ENCODE measurements at regions not wholly inside any gene's neighbourhood (a gene's known extent, or its start where the extent isn't known, plus 50 kb on each side); places are given as distances from the start of the nearest gene placed in this dataset.

DNA sequence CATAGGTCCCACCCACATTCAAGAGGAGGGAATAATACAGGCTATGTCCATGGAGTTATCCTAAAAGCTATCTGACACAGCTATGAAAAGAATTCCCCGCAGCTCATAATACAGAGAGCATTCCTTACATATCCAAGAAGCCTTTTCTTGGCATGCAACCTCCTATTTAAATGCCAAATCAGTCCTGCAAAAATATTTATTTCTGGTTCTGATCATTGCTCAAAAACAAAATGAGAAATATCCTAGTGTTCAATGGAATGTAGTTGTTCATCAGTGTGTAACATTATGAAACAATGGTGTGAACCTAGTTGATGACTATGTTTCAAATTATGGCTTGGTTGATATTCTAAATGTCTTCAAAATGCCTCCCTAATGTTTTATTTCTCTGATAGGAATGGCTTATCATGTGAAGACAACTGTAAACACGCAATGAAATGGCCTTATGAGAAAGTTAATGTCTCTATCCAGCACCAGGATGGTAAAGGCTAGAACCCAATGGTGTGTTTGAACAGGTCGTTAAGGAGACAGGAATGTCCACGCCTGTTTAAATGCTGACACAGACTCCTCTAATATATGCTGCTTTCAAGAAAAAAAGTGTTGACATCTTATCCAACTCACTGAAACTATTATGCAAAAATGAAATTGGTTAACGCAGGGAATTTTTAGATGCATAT lies 126.7 kb upstream of the CDH6 start:
- peak; percentile 93 for TF ChIP-seq TCF12 (IDR thresholded peaks at IDR 0.05; ENCODE audit: low read depth)
- peak; percentile 98 for TF ChIP-seq FOXM1 (IDR thresholded peaks at IDR 0.05; ENCODE audit: borderline replicate concordance, low read depth)
- TF ChIP-seq TAF1 (IDR thresholded peaks at IDR 0.05; ENCODE audit: low read depth), result no peak
- TF ChIP-seq CEBPB (IDR thresholded peaks at IDR 0.05), result peak; percentile 73
- TF ChIP-seq, protein P1, sequence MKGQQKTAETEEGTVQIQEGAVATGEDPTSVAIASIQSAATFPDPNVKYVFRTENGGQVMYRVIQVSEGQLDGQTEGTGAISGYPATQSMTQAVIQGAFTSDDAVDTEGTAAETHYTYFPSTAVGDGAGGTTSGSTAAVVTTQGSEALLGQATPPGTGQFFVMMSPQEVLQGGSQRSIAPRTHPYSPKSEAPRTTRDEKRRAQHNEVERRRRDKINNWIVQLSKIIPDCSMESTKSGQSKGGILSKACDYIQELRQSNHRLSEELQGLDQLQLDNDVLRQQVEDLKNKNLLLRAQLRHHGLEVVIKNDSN (IDR thresholded peaks at IDR 0.05), result no peak
- no peak; the same call in 1 of the 2 replicates for TF ChIP-seq YY1 (IDR thresholded peaks at IDR 0.05; ENCODE audit: low read depth)
- TF ChIP-seq TEAD4 (IDR thresholded peaks at IDR 0.05), result peak; percentile 98
- TF ChIP-seq EP300 (IDR thresholded peaks at IDR 0.05; ENCODE audit: borderline replicate concordance), result peak; percentile 98
- TF ChIP-seq EGR1 (IDR thresholded peaks at IDR 0.05), result no peak
- TF ChIP-seq RAD21 (IDR thresholded peaks at IDR 0.05; ENCODE audit: low read depth), result peak; percentile 6; the same call in 1 of the 2 replicates
- no peak for TF ChIP-seq CREB1 (IDR thresholded peaks at IDR 0.05; ENCODE audit: low read depth)
- peak; percentile 20; the same call in 1 of the 2 replicates for TF ChIP-seq MAX (IDR thresholded peaks at IDR 0.05)
- no peak for TF ChIP-seq ZBTB7A (IDR thresholded peaks at IDR 0.05; ENCODE audit: low read depth)
- TF ChIP-seq, protein P2, sequence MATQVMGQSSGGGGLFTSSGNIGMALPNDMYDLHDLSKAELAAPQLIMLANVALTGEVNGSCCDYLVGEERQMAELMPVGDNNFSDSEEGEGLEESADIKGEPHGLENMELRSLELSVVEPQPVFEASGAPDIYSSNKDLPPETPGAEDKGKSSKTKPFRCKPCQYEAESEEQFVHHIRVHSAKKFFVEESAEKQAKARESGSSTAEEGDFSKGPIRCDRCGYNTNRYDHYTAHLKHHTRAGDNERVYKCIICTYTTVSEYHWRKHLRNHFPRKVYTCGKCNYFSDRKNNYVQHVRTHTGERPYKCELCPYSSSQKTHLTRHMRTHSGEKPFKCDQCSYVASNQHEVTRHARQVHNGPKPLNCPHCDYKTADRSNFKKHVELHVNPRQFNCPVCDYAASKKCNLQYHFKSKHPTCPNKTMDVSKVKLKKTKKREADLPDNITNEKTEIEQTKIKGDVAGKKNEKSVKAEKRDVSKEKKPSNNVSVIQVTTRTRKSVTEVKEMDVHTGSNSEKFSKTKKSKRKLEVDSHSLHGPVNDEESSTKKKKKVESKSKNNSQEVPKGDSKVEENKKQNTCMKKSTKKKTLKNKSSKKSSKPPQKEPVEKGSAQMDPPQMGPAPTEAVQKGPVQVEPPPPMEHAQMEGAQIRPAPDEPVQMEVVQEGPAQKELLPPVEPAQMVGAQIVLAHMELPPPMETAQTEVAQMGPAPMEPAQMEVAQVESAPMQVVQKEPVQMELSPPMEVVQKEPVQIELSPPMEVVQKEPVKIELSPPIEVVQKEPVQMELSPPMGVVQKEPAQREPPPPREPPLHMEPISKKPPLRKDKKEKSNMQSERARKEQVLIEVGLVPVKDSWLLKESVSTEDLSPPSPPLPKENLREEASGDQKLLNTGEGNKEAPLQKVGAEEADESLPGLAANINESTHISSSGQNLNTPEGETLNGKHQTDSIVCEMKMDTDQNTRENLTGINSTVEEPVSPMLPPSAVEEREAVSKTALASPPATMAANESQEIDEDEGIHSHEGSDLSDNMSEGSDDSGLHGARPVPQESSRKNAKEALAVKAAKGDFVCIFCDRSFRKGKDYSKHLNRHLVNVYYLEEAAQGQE (IDR thresholded peaks at IDR 0.05; ENCODE audit: low read depth), result peak; percentile 7; the same call in 1 of the 2 replicates
- TF ChIP-seq NFIC (IDR thresholded peaks at IDR 0.05), result peak; percentile 96

DNA sequence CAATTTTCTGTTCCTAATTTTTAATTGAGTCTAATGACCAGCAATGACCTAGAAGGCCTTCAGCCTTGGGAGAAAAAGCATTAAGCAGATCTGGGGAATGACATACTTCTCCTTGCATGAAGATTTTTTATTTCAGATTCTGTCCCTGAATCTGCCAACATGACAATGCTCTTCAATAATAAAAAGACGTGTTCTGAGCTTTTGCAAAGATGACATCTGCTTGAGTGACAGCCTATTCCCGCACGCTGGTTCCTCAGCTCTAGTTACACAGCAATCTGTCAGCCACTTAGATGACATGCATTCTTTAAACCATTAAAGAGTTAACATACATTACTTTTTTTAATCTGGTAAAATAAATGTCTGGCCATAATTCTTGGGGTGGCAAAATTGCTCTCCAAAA lies 129.3 kb upstream of the CDH6 start:
- no peak for TF ChIP-seq EP300 (IDR thresholded peaks at IDR 0.05; ENCODE audit: borderline replicate concordance)
- TF ChIP-seq MAX (IDR thresholded peaks at IDR 0.05), result no peak
- no peak for TF ChIP-seq TAF1 (IDR thresholded peaks at IDR 0.05; ENCODE audit: low read depth)
- TF ChIP-seq ZBTB7A (IDR thresholded peaks at IDR 0.05; ENCODE audit: low read depth), result no peak
- no peak for TF ChIP-seq CREB1 (IDR thresholded peaks at IDR 0.05; ENCODE audit: low read depth)
- TF ChIP-seq FOXM1 (IDR thresholded peaks at IDR 0.05; ENCODE audit: borderline replicate concordance, low read depth), result no peak
- no peak for TF ChIP-seq TCF12 (IDR thresholded peaks at IDR 0.05; ENCODE audit: low read depth)
- TF ChIP-seq, protein P1 (IDR thresholded peaks at IDR 0.05), result no peak
- no peak for TF ChIP-seq CEBPB (IDR thresholded peaks at IDR 0.05)
- TF ChIP-seq NFIC (IDR thresholded peaks at IDR 0.05), result no peak
- no peak for TF ChIP-seq EGR1 (IDR thresholded peaks at IDR 0.05)
- no peak for TF ChIP-seq YY1 (IDR thresholded peaks at IDR 0.05; ENCODE audit: low read depth)
- no peak for TF ChIP-seq RAD21 (IDR thresholded peaks at IDR 0.05; ENCODE audit: low read depth)
- TF ChIP-seq, protein P2 (IDR thresholded peaks at IDR 0.05; ENCODE audit: low read depth), result no peak
- no peak for TF ChIP-seq TEAD4 (IDR thresholded peaks at IDR 0.05)

DNA sequence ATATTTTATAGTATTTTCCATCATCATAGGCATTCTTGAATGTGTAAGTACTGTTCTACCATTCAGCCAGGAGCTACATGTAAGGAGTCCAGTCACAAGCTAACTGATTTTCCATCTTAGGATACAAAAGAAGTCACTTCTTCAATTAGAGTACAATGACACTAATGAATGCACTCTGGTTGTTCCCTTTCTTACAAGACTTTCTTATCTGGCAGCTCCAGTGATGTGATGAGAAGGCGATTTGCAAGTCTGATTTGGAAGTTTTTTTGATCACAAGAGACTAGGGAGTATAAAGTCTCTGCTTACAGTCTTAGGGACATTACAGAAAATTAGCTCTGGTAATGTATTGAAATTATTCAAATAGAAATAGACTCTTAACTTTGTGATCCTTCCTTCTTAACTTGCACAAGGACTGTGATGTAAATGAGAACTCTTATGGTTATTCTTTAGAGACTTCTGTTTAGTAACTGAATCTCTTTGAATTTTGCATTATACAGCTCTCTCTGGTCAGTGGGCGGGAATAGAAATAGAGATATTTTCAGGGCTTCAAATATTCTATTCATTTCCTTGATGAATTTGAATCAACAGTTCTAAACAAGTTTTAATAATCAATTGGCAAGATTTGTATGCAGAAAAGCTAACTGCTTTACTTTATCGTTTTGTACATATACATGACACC lies 130.4 kb upstream of the CDH6 start:
- TF ChIP-seq ZBTB7A (IDR thresholded peaks at IDR 0.05; ENCODE audit: low read depth), result no peak
- no peak for TF ChIP-seq TAF1 (IDR thresholded peaks at IDR 0.05; ENCODE audit: low read depth)
- TF ChIP-seq EGR1 (IDR thresholded peaks at IDR 0.05), result no peak
- no peak for TF ChIP-seq FOXM1 (IDR thresholded peaks at IDR 0.05; ENCODE audit: borderline replicate concordance, low read depth)
- TF ChIP-seq NFIC (IDR thresholded peaks at IDR 0.05), result no peak
- no peak for TF ChIP-seq TEAD4 (IDR thresholded peaks at IDR 0.05)
- TF ChIP-seq EP300 (IDR thresholded peaks at IDR 0.05; ENCODE audit: borderline replicate concordance), result no peak
- no peak for TF ChIP-seq CEBPB (IDR thresholded peaks at IDR 0.05)
- TF ChIP-seq, protein P2 (IDR thresholded peaks at IDR 0.05; ENCODE audit: low read depth), result no peak
- TF ChIP-seq, protein P1 (IDR thresholded peaks at IDR 0.05), result no peak
- no peak for TF ChIP-seq RAD21 (IDR thresholded peaks at IDR 0.05; ENCODE audit: low read depth)
- TF ChIP-seq YY1 (IDR thresholded peaks at IDR 0.05; ENCODE audit: low read depth), result no peak
- no peak for TF ChIP-seq CREB1 (IDR thresholded peaks at IDR 0.05; ENCODE audit: low read depth)
- TF ChIP-seq MAX (IDR thresholded peaks at IDR 0.05), result no peak
- no peak for TF ChIP-seq TCF12 (IDR thresholded peaks at IDR 0.05; ENCODE audit: low read depth)

Data from Ishikawa (cell line).